Type B pancreatic cell (in vitro differentiated cells): ENCODE measurements at regions not wholly inside any gene's neighbourhood (a gene's known extent, or its start where the extent isn't known, plus 50 kb on each side); places are given as distances from the start of the nearest gene placed in this dataset.
"Not testable (repeated sequence)": the region's sequence is repeated elsewhere in the genome, so short reads cannot be mapped to it uniquely, and the experiment has no call there.

Source experiments
- DNase-seq: peaks from one replicate; pipeline ENCODE4 v3.0.0; 2021; ENCODE audit warnings: mixed read lengths; ENCODE audit not compliant: unreplicated experiment; ENCODE audit errors: extremely low spot score
- H3K27ac Mint-ChIP-seq: 2 replicates; pipeline ENCODE4 v1.8.0; 2021; ENCODE audit warnings: mild to moderate bottlenecking, mixed read lengths
- H3K27me3 Mint-ChIP-seq: 2 replicates; pipeline ENCODE4 v1.8.0; 2021; ENCODE audit warnings: mixed read lengths
- H3K36me3 Mint-ChIP-seq: 2 replicates; pipeline ENCODE4 v1.8.0; 2021; ENCODE audit warnings: mixed read lengths
- H3K4me1 Mint-ChIP-seq: one replicate; pipeline ENCODE4 v1.8.0; 2021; ENCODE audit warnings: mixed read lengths; ENCODE audit not compliant: unreplicated experiment
- H3K4me3 Mint-ChIP-seq: 2 replicates; pipeline ENCODE4 v1.8.0; 2021; ENCODE audit warnings: mild to moderate bottlenecking, mixed read lengths
- H3K9me3 Mint-ChIP-seq: 2 replicates; pipeline ENCODE4 v1.8.0; 2021; ENCODE audit warnings: mixed read lengths
- TF ChIP-seq, protein P1 (sequence below): fragments of 200-600 bp; sonication (generic); conservative IDR thresholded peaks from 2 replicates; pipeline ENCODE4 v1.5.0; 2021; ENCODE audit warnings: antibody characterized with exemption, mild to moderate bottlenecking

DNA sequence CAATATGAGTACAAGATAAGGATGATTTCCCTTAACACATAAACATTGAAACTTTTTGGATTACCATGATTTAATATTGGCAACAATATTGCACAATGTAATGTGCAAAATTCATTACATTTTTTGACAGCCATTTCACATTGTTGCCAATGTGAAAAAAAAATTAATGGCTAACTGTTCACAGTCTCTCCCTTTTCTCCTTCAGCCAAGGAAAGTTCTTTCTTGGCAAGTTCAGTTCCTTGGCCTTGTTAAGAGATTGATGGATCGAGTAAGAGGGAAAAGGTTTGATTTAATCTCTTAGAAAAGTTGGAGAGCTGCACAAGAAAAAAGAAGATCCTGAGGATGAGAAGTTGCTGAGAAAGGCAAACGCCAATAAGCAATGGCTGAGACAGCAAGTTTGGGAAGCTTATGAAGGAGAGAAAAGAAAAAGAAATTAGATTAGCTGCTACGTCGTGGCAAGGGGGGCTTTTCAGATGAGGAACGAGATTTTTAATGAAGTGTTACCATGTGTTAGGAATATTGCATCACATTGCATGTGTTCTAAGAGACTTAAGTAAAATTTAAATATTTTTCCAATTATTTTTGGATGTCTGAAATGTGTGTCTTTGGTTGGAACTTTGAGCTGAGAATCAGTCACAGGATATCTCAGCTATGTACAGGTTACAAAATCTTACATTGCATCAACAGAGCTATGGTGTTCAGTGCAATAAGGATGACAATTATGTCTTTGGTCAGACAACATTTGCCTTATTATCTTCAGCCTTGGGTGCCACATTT is 61.4 kb upstream of the ZNF280D start:
- TF ChIP-seq, protein P1, sequence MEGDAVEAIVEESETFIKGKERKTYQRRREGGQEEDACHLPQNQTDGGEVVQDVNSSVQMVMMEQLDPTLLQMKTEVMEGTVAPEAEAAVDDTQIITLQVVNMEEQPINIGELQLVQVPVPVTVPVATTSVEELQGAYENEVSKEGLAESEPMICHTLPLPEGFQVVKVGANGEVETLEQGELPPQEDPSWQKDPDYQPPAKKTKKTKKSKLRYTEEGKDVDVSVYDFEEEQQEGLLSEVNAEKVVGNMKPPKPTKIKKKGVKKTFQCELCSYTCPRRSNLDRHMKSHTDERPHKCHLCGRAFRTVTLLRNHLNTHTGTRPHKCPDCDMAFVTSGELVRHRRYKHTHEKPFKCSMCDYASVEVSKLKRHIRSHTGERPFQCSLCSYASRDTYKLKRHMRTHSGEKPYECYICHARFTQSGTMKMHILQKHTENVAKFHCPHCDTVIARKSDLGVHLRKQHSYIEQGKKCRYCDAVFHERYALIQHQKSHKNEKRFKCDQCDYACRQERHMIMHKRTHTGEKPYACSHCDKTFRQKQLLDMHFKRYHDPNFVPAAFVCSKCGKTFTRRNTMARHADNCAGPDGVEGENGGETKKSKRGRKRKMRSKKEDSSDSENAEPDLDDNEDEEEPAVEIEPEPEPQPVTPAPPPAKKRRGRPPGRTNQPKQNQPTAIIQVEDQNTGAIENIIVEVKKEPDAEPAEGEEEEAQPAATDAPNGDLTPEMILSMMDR, result no peak
- no peak for DNase-seq
- Mint-ChIP-seq H3K9me3 (peaks cover 6% of the 10 kb centered on the region), H3K27me3 (no peaks in the 10 kb centered on the region), H3K36me3 (no peaks in the 10 kb centered on the region), H3K4me3 (no peak overlapping the region), H3K4me1 (no peaks in the 10 kb centered on the region), H3K27ac (no peak overlapping the region)

- H3K4me3 Mint-ChIP-seq, result no peak overlapping the region
- no peak overlapping the region for H3K27ac Mint-ChIP-seq
- peaks cover 6% of the 10 kb centered on the region for H3K9me3 Mint-ChIP-seq
- no peaks in the 10 kb centered on the region for H3K27me3 Mint-ChIP-seq
- no peaks in the 10 kb centered on the region for H3K4me1 Mint-ChIP-seq
- no peak for DNase-seq
- H3K36me3 Mint-ChIP-seq, result no peaks in the 10 kb centered on the region
- TF ChIP-seq, protein P1, result no peak
These were observed 60.9 kb upstream of the ZNF280D start for GRCh38 chr15:56794165-56794552.

GRCh38 chr15:56792211-56792610 is 58.9 kb upstream of the ZNF280D start:
- H3K4me1 Mint-ChIP-seq, result no peaks in the 10 kb centered on the region
- H3K36me3 Mint-ChIP-seq, result no peaks in the 10 kb centered on the region
- H3K4me3 Mint-ChIP-seq, result no peak overlapping the region
- TF ChIP-seq, protein P1, result no peak
- no peak overlapping the region for H3K27ac Mint-ChIP-seq
- DNase-seq, result no peak
- H3K9me3 Mint-ChIP-seq, result peaks cover 6% of the 10 kb centered on the region
- H3K27me3 Mint-ChIP-seq, result no peaks in the 10 kb centered on the region

GRCh38 chr15:56791521-56791920 is 58.2 kb upstream of the ZNF280D start:
- not testable (repeated sequence) for H3K27me3 Mint-ChIP-seq, H3K4me3 Mint-ChIP-seq, H3K36me3 Mint-ChIP-seq, DNase-seq, H3K4me1 Mint-ChIP-seq, H3K9me3 Mint-ChIP-seq, H3K27ac Mint-ChIP-seq

- Mint-ChIP-seq H3K4me1 (no peaks in the 10 kb centered on the region), H3K36me3 (no peaks in the 10 kb centered on the region), H3K4me3 (no peak overlapping the region), H3K9me3 (peaks cover 6% of the 10 kb centered on the region), H3K27me3 (no peaks in the 10 kb centered on the region), H3K27ac (no peak overlapping the region)
- DNase-seq, result no peak
- TF ChIP-seq, protein P1, result no peak
These were observed 55.0 kb upstream of the ZNF280D start for GRCh38 chr15:56788359-56788758.

GRCh38 chr15:56786966-56787365 is 53.7 kb upstream of the ZNF280D start:
- Mint-ChIP-seq H3K36me3 (no peaks in the 10 kb centered on the region), H3K27ac (no peak overlapping the region), H3K4me3 (no peak overlapping the region), H3K4me1 (no peaks in the 10 kb centered on the region), H3K9me3 (no peaks in the 10 kb centered on the region), H3K27me3 (no peaks in the 10 kb centered on the region)
- no peak for DNase-seq
- TF ChIP-seq, protein P1, result no peak
